HAP-1 (cell line): ENCODE measurements at regions not wholly inside any gene's neighbourhood (a gene's known extent, or its start where the extent isn't known, plus 50 kb on each side); places are given as distances from the start of the nearest gene placed in this dataset.

Experiments used
- DNase-seq, 2 experiments: peaks; one replicate each; pipeline ENCODE4 v3.0.0-alpha.2; 2016 to 2020; ENCODE audit warnings: low spot score in 2 of 2
- H3K27me3 ChIP-seq: fragments of 250-450 bp; sonication (Bioruptor Pico); 2 replicates; pipeline ENCODE4 v1.5.1; 2020; ENCODE audit warnings: low read depth, mild to moderate bottlenecking, moderate library complexity
- H3K36me3 ChIP-seq: fragments of 250-450 bp; sonication (Bioruptor Pico); replicated peaks from 2 replicates; pipeline ENCODE4 v1.5.1; 2020; ENCODE audit warnings: mild to moderate bottlenecking
- H3K4me1 ChIP-seq: fragments of 250-450 bp; sonication (Bioruptor Pico); 2 replicates; pipeline ENCODE4 v1.5.1; 2020; ENCODE audit warnings: mild to moderate bottlenecking
- H3K4me3 ChIP-seq: fragments of 250-450 bp; sonication (Bioruptor Pico); 2 replicates; pipeline ENCODE4 v1.5.1; 2020; ENCODE audit warnings: mild to moderate bottlenecking, moderate library complexity
- H3K9me3 ChIP-seq: fragments of 250-450 bp; sonication (Bioruptor Pico); 2 replicates; pipeline ENCODE4 v1.5.1; 2020; ENCODE audit warnings: mild to moderate bottlenecking, moderate library complexity
- in situ Hi-C: fragments of 300-500 bp; cut with MboI; formaldehyde crosslinking; loops from 3 replicates; pipeline ENCODE4 v1.14.3; 2020; ENCODE audit warnings: low sequenced_read_pairs, inconsistent platforms, mixed read lengths

GRCh38 chr14:104385111-104385510 lies 194.5 kb upstream of the C14orf180 start:
- H3K9me3 ChIP-seq = 0 out of 2 replicates have a peak, but pooled peaks cover 3% of the 10 kb centered on the region
- H3K4me3 ChIP-seq = no peak overlapping the region
- H3K36me3 ChIP-seq = no peaks in the 10 kb centered on the region
- DNase-seq = no peak
- no peaks in the 10 kb centered on the region for H3K4me1 ChIP-seq
- in situ Hi-C loops = no loop called here
- no peaks in the 10 kb centered on the region for H3K27me3 ChIP-seq

GRCh38 chr14:104385531-104386101 lies 193.9 kb upstream of the C14orf180 start:
- no peak for DNase-seq
- Histone ChIP-seq H3K4me3 (no peak overlapping the region), H3K4me1 (no peaks in the 10 kb centered on the region), H3K36me3 (no peaks in the 10 kb centered on the region), H3K27me3 (no peaks in the 10 kb centered on the region), H3K9me3 (0 out of 2 replicates have a peak, but pooled peaks cover 3% of the 10 kb centered on the region)
- in situ Hi-C loops = no loop called here

DNA sequence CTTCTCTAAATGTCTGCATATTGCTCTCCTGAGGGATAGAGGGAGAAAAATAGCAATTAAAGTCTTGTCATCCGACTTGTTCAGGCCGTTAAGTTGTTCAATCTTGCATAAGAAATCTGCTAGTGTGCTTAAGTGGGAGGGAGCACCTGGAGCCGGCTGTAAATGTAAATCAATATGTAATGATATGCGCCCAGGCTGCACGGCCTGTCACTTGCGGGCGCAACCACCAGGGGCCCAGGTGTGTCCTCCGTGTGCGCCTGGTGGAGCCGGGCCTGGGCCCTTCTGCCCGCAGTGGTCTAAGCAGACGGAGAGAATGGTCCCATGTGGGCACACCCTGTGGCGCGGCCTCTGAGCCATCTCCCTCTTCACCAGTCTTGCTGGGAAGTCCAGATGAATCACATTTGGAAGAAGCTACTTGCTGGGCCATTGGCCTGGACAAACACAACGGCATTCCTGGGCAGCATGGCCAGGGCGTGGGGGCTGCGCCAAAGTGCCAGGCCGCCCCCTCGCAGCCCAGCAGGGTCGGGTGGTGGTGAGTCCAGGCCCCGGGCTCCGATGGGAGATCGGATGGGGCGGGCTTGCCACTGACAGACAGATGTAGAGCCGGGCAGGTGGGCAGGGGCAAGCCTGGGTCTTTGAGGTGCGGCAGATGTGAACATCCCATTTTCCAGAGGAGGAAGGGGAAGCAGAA lies 193.3 kb upstream of the C14orf180 start:
- Histone ChIP-seq H3K9me3 (no peaks in the 10 kb centered on the region), H3K36me3 (no peaks in the 10 kb centered on the region), H3K4me3 (no peak overlapping the region), H3K4me1 (no peaks in the 10 kb centered on the region), H3K27me3 (no peaks in the 10 kb centered on the region)
- in situ Hi-C loops = no loop called here
- DNase-seq = no peak

DNA sequence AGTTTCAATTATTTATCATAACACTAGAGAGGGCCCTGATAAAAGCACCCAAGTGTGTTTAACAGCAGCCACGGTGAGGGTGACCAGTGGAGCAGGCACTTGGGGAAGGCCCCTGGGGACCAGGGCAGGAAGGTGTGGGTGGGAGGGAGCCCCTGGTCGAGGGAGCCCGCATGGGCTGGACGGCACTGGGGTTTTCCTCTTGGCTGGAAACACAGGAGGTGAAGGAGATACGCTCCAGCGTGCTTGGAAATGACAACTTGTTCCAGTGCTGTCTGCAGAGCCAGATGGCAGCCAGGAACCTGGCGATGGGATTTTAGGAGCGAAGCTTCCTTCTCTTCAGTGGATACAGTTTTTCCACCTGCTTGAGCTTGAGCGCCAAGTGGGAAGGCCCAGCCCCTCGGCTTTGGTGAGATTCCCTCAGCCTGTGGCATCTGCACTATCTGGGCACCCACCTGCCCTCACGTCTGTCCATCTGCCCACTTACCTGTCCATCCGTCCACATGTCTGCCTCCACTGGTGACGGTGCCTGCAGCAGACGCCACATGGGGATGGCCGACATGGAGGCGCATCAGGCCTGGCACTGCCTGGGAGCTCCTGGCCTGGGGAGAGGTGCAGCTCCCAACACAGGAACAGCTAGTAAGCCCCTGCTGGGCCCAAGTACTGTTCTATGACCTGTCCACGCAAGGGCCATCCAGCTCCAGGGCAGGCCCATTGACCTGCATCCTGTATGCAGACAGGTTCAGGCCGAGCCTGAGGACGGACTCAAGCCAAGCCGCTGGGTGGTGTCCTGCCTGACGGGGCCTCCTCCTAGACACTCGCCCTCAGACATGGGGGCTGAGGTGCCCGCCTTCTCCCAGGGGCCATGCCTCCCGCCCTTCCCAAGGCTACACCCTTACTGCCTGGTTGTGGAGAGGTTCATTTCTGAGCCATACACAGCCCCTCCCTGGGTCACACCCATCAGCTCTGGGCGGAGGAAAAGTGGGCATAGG lies 192.2 kb upstream of the C14orf180 start:
- no peaks in the 10 kb centered on the region for H3K9me3 ChIP-seq
- H3K4me3 ChIP-seq = no peak overlapping the region
- in situ Hi-C loops = no loop called here
- H3K4me1 ChIP-seq = no peaks in the 10 kb centered on the region
- DNase-seq = no peak
- H3K36me3 ChIP-seq = no peaks in the 10 kb centered on the region
- H3K27me3 ChIP-seq = no peaks in the 10 kb centered on the region

GRCh38 chr14:104388011-104388521 lies 191.5 kb upstream of the C14orf180 start:
- DNase-seq = no peak
- H3K36me3 ChIP-seq = no peaks in the 10 kb centered on the region
- H3K27me3 ChIP-seq = no peaks in the 10 kb centered on the region
- H3K4me1 ChIP-seq = no peaks in the 10 kb centered on the region
- in situ Hi-C loops = no loop called here
- no peak overlapping the region for H3K4me3 ChIP-seq
- H3K9me3 ChIP-seq = no peaks in the 10 kb centered on the region

DNA sequence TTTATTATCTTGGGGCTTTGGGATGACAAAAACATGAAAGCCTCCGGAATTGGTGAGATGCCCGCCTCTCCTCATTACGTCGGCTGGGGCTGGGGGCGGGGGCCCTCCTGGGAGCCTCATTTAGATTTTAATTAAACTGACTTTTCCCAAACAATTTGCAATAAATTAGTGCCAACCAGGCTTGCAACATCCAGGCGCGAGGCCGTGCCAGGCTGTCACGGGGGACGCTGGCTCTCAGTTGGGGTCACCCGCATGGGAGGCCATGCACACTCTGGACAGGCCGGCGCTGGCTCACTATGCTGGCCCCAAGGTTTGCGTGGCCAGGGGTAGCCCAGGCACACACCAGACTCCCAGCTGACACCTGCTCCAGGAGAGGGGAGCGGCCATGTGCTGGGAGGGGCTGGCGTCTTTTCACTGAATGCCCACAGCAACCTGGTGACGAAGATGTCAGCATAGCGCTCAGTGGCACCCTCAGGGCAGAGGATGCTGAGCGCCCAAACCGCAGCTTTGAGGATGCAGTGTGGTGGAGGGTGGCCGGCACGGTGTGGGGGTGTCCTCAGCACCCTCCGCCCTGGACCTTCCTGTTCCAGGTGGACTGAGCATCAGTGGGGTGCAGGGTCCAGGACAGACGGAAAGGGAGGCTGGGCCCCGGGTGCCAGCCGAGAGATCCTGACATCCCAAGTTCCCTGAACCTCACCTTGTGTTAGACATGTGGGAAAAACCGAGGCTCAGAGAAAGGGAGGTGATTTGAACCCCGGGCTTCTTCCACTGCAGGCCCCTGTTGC lies 190.8 kb upstream of the C14orf180 start:
- in situ Hi-C loops = no loop called here
- Histone ChIP-seq H3K36me3 (no peaks in the 10 kb centered on the region), H3K4me1 (no peaks in the 10 kb centered on the region), H3K27me3 (no peaks in the 10 kb centered on the region), H3K9me3 (no peaks in the 10 kb centered on the region), H3K4me3 (no peak overlapping the region)
- DNase-seq = no peak

GRCh38 chr14:104389326-104390220 lies 190.0 kb upstream of the C14orf180 start:
- in situ Hi-C loops = no loop called here
- peaks cover under 1% of the 10 kb centered on the region; the same call in 1 of the 2 replicates for H3K27me3 ChIP-seq
- no peaks in the 10 kb centered on the region for H3K9me3 ChIP-seq
- H3K36me3 ChIP-seq = no peaks in the 10 kb centered on the region
- no peaks in the 10 kb centered on the region for H3K4me1 ChIP-seq
- no peak overlapping the region for H3K4me3 ChIP-seq
- no peak for DNase-seq

GRCh38 chr14:104390221-104390931 lies 189.2 kb upstream of the C14orf180 start:
- H3K36me3 ChIP-seq = no peaks in the 10 kb centered on the region
- no peak for DNase-seq
- H3K4me1 ChIP-seq = no peaks in the 10 kb centered on the region
- no peaks in the 10 kb centered on the region for H3K9me3 ChIP-seq
- peaks cover 7% of the 10 kb centered on the region for H3K27me3 ChIP-seq
- H3K4me3 ChIP-seq = no peak overlapping the region
- in situ Hi-C loops = no loop called here

GRCh38 chr14:104390941-104391901 lies 188.3 kb upstream of the C14orf180 start:
- DNase-seq = no peak
- Histone ChIP-seq H3K4me1 (no peaks in the 10 kb centered on the region), H3K9me3 (no peaks in the 10 kb centered on the region), H3K36me3 (no peaks in the 10 kb centered on the region), H3K4me3 (no peak overlapping the region), H3K27me3 (peaks cover 7% of the 10 kb centered on the region)
- in situ Hi-C loops = no loop called here

DNA sequence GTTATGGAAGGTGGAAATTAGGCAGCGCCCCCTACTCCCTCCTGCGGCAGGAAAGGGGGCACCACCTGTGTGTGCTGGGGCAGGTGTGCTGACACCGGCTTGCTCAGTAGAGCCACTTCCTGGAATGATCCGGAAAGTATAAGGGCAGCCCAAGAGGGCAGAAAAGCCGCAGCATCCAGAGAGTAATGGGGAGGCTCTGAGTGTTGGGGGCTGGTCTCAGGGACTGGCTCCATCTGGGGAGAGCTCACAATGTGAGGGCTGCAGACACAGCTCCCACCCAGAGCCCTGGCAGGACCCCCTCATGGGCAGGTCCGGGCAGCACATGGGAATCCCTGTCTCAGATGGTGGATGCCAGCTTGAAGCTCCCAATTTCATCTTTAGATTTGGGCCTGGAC lies 187.6 kb upstream of the C14orf180 start:
- no peak for DNase-seq
- in situ Hi-C loops = no loop called here

DNA sequence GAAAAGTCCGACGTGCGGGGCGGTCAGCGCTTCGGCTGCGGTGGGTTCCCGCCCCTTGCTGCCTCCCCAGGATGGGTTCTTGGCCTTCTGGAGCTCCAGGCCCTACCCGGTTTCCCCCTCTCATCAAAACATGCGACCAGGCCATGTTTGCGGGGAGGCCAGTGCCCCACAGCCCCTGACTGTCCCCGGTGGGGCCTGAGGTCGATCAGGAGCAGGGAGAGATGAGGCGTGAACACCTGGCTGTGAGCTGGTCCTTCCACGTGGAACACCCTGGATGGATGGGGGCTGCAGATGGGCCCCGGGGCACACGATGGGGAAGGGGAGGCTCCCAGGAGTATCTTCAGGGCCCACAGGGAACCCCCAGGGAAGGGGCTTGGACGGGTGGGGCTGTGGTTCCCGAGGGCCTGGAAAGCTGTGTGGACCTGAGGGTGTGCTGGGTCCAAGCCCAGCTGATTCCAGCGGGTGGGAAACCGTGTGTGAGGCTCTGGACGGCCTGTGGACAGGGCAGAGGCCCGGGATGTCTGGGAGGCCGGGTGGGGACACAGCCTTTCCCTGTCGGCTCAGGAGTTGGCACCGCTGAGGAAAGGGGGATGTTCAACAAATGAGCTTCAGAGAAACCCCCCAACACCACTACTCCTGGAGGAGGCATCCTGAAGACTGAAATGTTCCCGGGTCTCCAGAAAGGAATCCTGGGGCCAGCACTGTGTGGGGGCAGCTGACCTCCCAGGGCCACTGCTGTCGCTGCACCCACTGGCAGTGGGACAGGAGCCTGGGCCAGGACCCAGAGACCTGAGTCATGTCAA lies 187.0 kb upstream of the C14orf180 start:
- Histone ChIP-seq H3K36me3 (no peaks in the 10 kb centered on the region), H3K27me3 (peaks cover 7% of the 10 kb centered on the region), H3K9me3 (no peaks in the 10 kb centered on the region), H3K4me3 (no peak overlapping the region), H3K4me1 (no peaks in the 10 kb centered on the region)
- no peak for DNase-seq
- in situ Hi-C loops = no loop called here

More for the DNA sequence above, 187.6 kb upstream of the C14orf180 start:
- Histone ChIP-seq H3K4me1 (no peaks in the 10 kb centered on the region), H3K4me3 (no peak overlapping the region), H3K36me3 (no peaks in the 10 kb centered on the region), H3K9me3 (no peaks in the 10 kb centered on the region), H3K27me3 (peaks cover 7% of the 10 kb centered on the region)
